ENCODE measurements at regions not wholly inside any gene's neighbourhood (a gene's known extent, or its start where the extent isn't known, plus 50 kb on each side); places are given as distances from the start of the nearest gene placed in this dataset.

DNA sequence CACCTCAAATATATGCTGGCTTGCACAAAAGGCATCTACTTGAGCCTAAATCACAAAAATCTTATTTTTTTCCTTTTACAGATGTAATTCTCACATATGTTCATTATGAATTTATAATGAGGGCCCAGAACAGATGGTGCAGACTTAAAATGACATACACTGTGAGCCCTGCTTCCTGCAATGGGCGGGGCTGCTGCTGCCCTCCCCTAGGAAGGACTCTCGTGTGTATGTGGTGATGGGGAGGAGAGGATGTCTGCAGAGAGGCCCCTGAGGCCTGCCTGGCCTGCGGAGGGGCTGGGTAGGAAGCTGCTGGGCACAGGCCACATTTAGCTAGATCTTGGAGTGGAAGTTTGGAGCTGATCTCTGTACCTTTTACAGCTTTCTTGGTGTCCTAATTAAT is 233.4 kb upstream of the KIRREL3 start:
- WGBS, 2 experiments (ENCODE audit: insufficient coverage in 1 of 2, insufficient read length in 1 of 2): 88 to 100% methylated on average over 1 to 3 of the region's 3 CpGs
- H3K36me3 Mint-ChIP-seq (ENCODE audit: low read depth): no peaks in the 10 kb centered on the region
- no peaks in the 10 kb centered on the region for H3K4me1 ChIP-seq (ENCODE audit: control insufficient read depth, insufficient read depth, low read length)
- no peak overlapping the region for H3K4me3 ChIP-seq (ENCODE audit: low read length)
- no peaks in the 10 kb centered on the region for H3K27me3 Mint-ChIP-seq (ENCODE audit: insufficient read depth)
- H3K27ac ChIP-seq (ENCODE audit: low read depth, low read length): no peak overlapping the region
- TF ChIP-seq, protein P1, sequence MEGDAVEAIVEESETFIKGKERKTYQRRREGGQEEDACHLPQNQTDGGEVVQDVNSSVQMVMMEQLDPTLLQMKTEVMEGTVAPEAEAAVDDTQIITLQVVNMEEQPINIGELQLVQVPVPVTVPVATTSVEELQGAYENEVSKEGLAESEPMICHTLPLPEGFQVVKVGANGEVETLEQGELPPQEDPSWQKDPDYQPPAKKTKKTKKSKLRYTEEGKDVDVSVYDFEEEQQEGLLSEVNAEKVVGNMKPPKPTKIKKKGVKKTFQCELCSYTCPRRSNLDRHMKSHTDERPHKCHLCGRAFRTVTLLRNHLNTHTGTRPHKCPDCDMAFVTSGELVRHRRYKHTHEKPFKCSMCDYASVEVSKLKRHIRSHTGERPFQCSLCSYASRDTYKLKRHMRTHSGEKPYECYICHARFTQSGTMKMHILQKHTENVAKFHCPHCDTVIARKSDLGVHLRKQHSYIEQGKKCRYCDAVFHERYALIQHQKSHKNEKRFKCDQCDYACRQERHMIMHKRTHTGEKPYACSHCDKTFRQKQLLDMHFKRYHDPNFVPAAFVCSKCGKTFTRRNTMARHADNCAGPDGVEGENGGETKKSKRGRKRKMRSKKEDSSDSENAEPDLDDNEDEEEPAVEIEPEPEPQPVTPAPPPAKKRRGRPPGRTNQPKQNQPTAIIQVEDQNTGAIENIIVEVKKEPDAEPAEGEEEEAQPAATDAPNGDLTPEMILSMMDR (conservative IDR thresholded peaks at IDR 0.05): no peak
- no peak overlapping the region for H3K27ac Mint-ChIP-seq
- DNase-seq: no peak
- no peaks in the 10 kb centered on the region for H3K9me3 Mint-ChIP-seq
- H3K36me3 ChIP-seq (ENCODE audit: control insufficient read depth, insufficient read depth, low read length): no peaks in the 10 kb centered on the region
- no peaks in the 10 kb centered on the region for H3K27me3 ChIP-seq (ENCODE audit: control insufficient read depth, insufficient read depth, low read length, poor library complexity, severe bottlenecking)
- no peaks in the 10 kb centered on the region for H3K4me1 Mint-ChIP-seq
- no peak overlapping the region for H3K9ac ChIP-seq (ENCODE audit: extremely low read depth, low read length, poor library complexity, severe bottlenecking)
- H3K4me3 Mint-ChIP-seq: no peak overlapping the region
- H3K9me3 ChIP-seq (ENCODE audit: control insufficient read depth, low read length): no peaks in the 10 kb centered on the region

DNA sequence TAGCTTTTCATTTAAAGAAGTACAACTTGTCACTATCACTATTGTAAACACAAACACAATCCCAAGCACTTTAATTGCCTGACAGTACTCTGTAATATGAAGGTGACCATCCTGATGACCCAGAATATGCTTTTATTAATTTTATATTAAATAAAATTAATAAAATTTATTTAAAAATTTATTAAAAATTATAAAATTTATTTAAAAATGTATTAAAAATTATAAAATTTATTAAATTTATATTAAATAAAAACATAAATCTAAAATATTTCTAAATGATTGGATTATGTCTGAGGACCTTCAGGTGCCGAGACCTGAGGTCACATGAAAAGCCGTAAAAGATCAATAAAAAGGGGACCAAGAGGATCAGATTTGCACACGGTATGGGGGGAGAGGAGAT is 229.8 kb upstream of the KIRREL3 start:
- Mint-ChIP-seq H3K9me3 (no peaks in the 10 kb centered on the region), H3K4me1 (no peaks in the 10 kb centered on the region), H3K27me3 (ENCODE audit: insufficient read depth) (no peaks in the 10 kb centered on the region), H3K36me3 (ENCODE audit: low read depth) (no peaks in the 10 kb centered on the region), H3K4me3 (no peak overlapping the region), H3K27ac (no peak overlapping the region)
- Histone ChIP-seq H3K4me3 (ENCODE audit: low read length) (no peak overlapping the region), H3K27ac (ENCODE audit: low read depth, low read length) (no peak overlapping the region), H3K36me3 (ENCODE audit: control insufficient read depth, insufficient read depth, low read length) (no peaks in the 10 kb centered on the region), H3K9me3 (ENCODE audit: control insufficient read depth, low read length) (no peaks in the 10 kb centered on the region), H3K9ac (ENCODE audit: extremely low read depth, low read length, poor library complexity, severe bottlenecking) (no peak overlapping the region), H3K27me3 (ENCODE audit: control insufficient read depth, insufficient read depth, low read length, poor library complexity, severe bottlenecking) (no peaks in the 10 kb centered on the region), H3K4me1 (ENCODE audit: control insufficient read depth, insufficient read depth, low read length) (no peaks in the 10 kb centered on the region)
- WGBS, 2 experiments (ENCODE audit: insufficient coverage in 1 of 2, insufficient read length in 1 of 2): 95% methylated on average over 2 to 3 of the region's 3 CpGs
- no peak for DNase-seq
- TF ChIP-seq, protein P1 (conservative IDR thresholded peaks at IDR 0.05): no peak

DNA sequence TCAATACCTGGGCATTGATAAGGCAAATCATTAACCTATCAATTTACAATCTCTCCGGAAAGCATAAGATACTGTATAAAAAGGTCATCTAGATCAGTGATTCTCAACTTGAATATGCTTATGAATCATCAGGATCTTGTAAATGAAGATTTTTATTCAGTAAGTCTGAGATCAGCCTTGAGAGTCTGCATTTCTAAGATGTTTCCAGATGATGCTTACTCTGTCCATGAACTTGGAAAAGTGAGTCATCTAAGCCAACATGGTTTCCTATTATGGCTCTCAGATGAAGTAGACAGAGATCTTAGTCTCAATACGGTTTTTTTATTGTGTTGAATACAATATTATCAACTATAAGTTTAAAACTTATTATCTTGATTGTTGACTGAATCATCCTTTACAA is 226.4 kb upstream of the KIRREL3 start:
- no peaks in the 10 kb centered on the region for H3K36me3 Mint-ChIP-seq (ENCODE audit: low read depth)
- TF ChIP-seq, protein P1 (conservative IDR thresholded peaks at IDR 0.05): no peak
- peaks cover 2% of the 10 kb centered on the region for H3K27me3 Mint-ChIP-seq (ENCODE audit: insufficient read depth)
- no peak for DNase-seq
- Histone ChIP-seq H3K27me3 (ENCODE audit: control insufficient read depth, insufficient read depth, low read length, poor library complexity, severe bottlenecking) (no peaks in the 10 kb centered on the region), H3K9ac (ENCODE audit: extremely low read depth, low read length, poor library complexity, severe bottlenecking) (no peak overlapping the region), H3K36me3 (ENCODE audit: control insufficient read depth, insufficient read depth, low read length) (no peaks in the 10 kb centered on the region), H3K4me3 (ENCODE audit: low read length) (no peak overlapping the region), H3K9me3 (ENCODE audit: control insufficient read depth, low read length) (no peaks in the 10 kb centered on the region), H3K27ac (ENCODE audit: low read depth, low read length) (no peak overlapping the region), H3K4me1 (ENCODE audit: control insufficient read depth, insufficient read depth, low read length) (no peaks in the 10 kb centered on the region)
- H3K4me1 Mint-ChIP-seq: no peaks in the 10 kb centered on the region
- no peaks in the 10 kb centered on the region for H3K9me3 Mint-ChIP-seq
- no peak overlapping the region for H3K4me3 Mint-ChIP-seq
- 100% methylated on average over 1 of the region's 2 CpGs for WGBS, 2 experiments (ENCODE audit: insufficient coverage in 1 of 2, insufficient read length in 1 of 2)
- no peak overlapping the region for H3K27ac Mint-ChIP-seq
